Activated CD4-positive, alpha-beta T cell treated with anti-CD3 and anti-CD28 coated beads, Interleukin-2, amount 10 ng/mL, durations not matched to agents 7 days and 5 days (primary cell): ENCODE measurements at regions not wholly inside any gene's neighbourhood (a gene's known extent, or its start where the extent isn't known, plus 50 kb on each side); places are given as distances from the start of the nearest gene placed in this dataset.

Experiments
- CTCF ChIA-PET: fragments of 350-600 bp; sonication (Branson Sonifier 250); formaldehyde crosslinking; loops from one replicate; lab custom pipeline; 2021; ENCODE audit warnings: antibody characterized with exemption; lab: Charles Lee
- POLR2A ChIA-PET: fragments of 350-600 bp; sonication (Branson Sonifier 250); formaldehyde crosslinking; loops from one replicate; lab custom pipeline; 2021; ENCODE audit warnings: antibody characterized with exemption; lab: Charles Lee
- DNase-seq: peaks from one replicate; pipeline ENCODE4 v3.0.0-alpha.2; 2020
- H3K27ac Mint-ChIP-seq: one replicate; pipeline ENCODE4 v1.8.0; 2021; ENCODE audit warnings: mild to moderate bottlenecking, moderate library complexity, mixed read lengths
- H3K27me3 Mint-ChIP-seq: one replicate; pipeline ENCODE4 v1.8.0; 2021; ENCODE audit warnings: mixed read lengths
- H3K36me3 Mint-ChIP-seq: one replicate; pipeline ENCODE4 v1.8.0; 2021; ENCODE audit warnings: low read depth, mixed read lengths
- H3K4me1 Mint-ChIP-seq: one replicate; pipeline ENCODE4 v1.8.0; 2021; ENCODE audit warnings: mixed read lengths
- H3K4me3 Mint-ChIP-seq: one replicate; pipeline ENCODE4 v1.8.0; 2021; ENCODE audit warnings: mild to moderate bottlenecking, moderate library complexity, mixed read lengths
- H3K9me3 Mint-ChIP-seq: one replicate; pipeline ENCODE4 v1.8.0; 2021; ENCODE audit warnings: mixed read lengths

DNA sequence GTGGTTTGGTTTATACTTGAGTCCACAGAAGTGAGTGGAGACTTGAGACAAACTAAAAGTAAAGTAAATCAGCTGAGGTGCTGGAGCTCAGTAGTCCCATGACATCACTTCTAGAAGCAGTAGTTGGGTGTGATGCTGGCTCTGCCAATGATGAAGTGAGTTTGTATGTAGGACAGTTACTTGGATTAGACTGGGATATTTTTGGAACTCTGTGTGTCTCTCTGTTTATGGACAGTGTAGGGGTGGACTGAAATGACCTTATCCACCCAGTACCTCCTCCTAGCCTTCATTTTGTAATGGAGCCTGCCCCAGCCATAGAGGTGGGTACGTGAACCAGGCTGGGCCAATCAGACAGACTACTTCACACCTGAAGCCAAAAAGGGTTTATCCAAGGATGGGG is 52.2 kb downstream of the POLR1D start:
- ChIA-PET POLR2A (no interaction called here), CTCF (interaction anchor here (1.6 kb wide), 1 partner anchor 148 kb away, joined by 3 read pairs; no protein-coding TSS in a partner anchor)
- Mint-ChIP-seq H3K27me3 (no peaks in the 10 kb centered on the region), H3K4me3 (no peak overlapping the region), H3K36me3 (no peaks in the 10 kb centered on the region), H3K27ac (no peak overlapping the region), H3K9me3 (no peaks in the 10 kb centered on the region), H3K4me1 (no peaks in the 10 kb centered on the region)
- DNase-seq: no peak

- Mint-ChIP-seq H3K27me3 (peaks cover 23% of the 10 kb centered on the region), H3K9me3 (no peaks in the 10 kb centered on the region), H3K4me3 (no peak overlapping the region), H3K4me1 (no peaks in the 10 kb centered on the region), H3K27ac (no peak overlapping the region), H3K36me3 (no peaks in the 10 kb centered on the region)
- CTCF ChIA-PET: no interaction called here
- POLR2A ChIA-PET: no interaction called here
- no peak for DNase-seq
Observed at GRCh38 chr13:27678306-27679040, 56.8 kb downstream of the POLR1D start.

DNA sequence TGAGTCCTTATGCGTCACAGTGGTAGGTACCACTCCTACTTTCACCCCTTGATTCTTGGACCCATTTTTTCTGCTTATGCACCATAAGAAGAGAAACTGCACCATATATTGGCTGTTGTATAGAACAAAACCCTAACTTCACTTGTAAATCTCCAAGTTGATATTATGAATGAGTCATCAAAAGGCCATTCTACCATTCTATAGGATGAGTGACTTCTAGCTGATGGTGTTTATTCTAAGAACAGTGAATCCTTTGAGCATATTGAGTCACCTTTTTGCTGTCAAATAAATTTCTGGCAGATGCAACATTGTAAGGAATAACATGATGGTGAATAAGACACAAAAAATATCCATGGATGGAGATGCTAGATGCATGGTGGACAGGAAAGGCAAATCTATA is 57.7 kb downstream of the POLR1D start:
- Mint-ChIP-seq H3K27ac (no peak overlapping the region), H3K27me3 (peaks cover 26% of the 10 kb centered on the region), H3K9me3 (no peaks in the 10 kb centered on the region), H3K36me3 (no peaks in the 10 kb centered on the region), H3K4me3 (no peak overlapping the region), H3K4me1 (no peaks in the 10 kb centered on the region)
- DNase-seq: no peak
- CTCF ChIA-PET: no interaction called here
- POLR2A ChIA-PET: no interaction called here

DNA sequence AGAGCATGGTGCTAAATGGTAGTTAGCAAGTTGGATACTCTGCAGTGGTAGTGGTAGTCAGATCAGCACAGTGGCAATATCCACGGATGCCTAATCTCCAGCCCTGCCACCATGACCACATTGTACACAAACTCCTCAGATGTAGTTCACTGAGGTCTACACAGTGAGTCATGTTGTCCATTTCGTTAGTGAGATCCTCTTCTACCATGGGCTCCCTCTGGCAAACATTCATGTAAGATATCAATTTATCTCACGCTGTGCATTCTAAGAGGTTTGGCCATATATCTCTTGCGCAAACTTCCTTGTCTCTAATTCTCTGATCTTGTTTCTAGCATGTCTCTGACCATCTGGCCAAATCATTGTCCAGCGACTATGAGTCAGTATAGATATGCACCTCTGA is 58.2 kb downstream of the POLR1D start:
- peaks cover 26% of the 10 kb centered on the region for H3K27me3 Mint-ChIP-seq
- CTCF ChIA-PET: no interaction called here
- no peak overlapping the region for H3K27ac Mint-ChIP-seq
- no peaks in the 10 kb centered on the region for H3K9me3 Mint-ChIP-seq
- POLR2A ChIA-PET: no interaction called here
- no peaks in the 10 kb centered on the region for H3K4me1 Mint-ChIP-seq
- no peak overlapping the region for H3K4me3 Mint-ChIP-seq
- no peaks in the 10 kb centered on the region for H3K36me3 Mint-ChIP-seq
- no peak for DNase-seq

DNA sequence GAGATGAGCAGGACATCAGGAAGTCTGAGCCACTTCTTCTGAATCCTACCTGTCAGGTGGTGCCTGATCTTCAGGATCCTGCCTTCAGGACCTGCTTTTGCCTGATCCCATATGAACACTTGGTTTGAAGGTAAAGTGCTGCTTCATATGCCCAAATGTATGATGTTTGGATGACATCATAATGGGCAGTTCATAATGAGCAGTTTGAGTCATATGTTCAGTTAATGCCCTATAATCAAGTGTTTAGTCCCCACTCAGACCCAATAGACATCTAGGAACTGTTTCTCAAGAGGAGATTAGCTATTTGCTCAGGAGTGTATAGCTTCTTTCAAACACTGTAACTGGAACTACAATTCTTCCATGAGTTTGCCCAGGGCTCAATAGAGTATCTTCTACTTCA is 58.8 kb downstream of the POLR1D start:
- Mint-ChIP-seq H3K9me3 (no peaks in the 10 kb centered on the region), H3K4me3 (no peak overlapping the region), H3K27ac (no peak overlapping the region), H3K36me3 (no peaks in the 10 kb centered on the region), H3K4me1 (no peaks in the 10 kb centered on the region), H3K27me3 (peaks cover 28% of the 10 kb centered on the region)
- POLR2A ChIA-PET: no interaction called here
- DNase-seq: no peak
- CTCF ChIA-PET: interaction anchor here (0.6 to 1.8 kb wide), 2 partner anchors 9 to 1533 kb away, joined by 3 read pairs; no protein-coding TSS in a partner anchor

DNA sequence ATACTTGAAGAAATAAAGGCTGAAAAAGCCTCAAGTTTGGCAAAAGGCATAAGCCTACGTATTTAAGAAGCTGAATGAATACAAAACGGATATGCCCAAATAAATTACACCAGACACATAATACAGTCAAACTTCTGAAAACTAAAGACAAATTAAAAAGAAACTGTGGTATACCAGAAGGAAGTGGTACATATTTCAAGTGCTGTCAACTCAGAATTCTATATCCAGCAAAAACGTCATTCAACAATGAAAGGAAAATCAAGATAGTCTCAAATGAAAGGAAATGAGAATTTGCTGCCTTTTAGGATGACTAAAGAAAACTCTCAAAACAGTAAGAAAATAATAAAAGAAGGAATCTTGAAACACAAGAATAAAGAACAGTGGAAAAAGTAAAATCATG is 69.5 kb downstream of the POLR1D start:
- H3K27me3 Mint-ChIP-seq: peaks cover 25% of the 10 kb centered on the region
- no peak overlapping the region for H3K27ac Mint-ChIP-seq
- CTCF ChIA-PET: no interaction called here
- no peaks in the 10 kb centered on the region for H3K36me3 Mint-ChIP-seq
- H3K4me3 Mint-ChIP-seq: no peak overlapping the region
- POLR2A ChIA-PET: no interaction called here
- DNase-seq: no peak
- H3K9me3 Mint-ChIP-seq: peaks cover 25% of the 10 kb centered on the region
- H3K4me1 Mint-ChIP-seq: no peaks in the 10 kb centered on the region

- H3K36me3 Mint-ChIP-seq: peaks cover 5% of the 10 kb centered on the region
- H3K27ac Mint-ChIP-seq: no peak overlapping the region
- no peak overlapping the region for H3K4me3 Mint-ChIP-seq
- DNase-seq: no peak
- H3K27me3 Mint-ChIP-seq: peaks cover 18% of the 10 kb centered on the region
- POLR2A ChIA-PET: no interaction called here
- peaks cover 13% of the 10 kb centered on the region for H3K4me1 Mint-ChIP-seq
- peaks cover 23% of the 10 kb centered on the region for H3K9me3 Mint-ChIP-seq
- CTCF ChIA-PET: no interaction called here
Observed at GRCh38 chr13:27696731-27697130, 75.0 kb downstream of the POLR1D start.

- H3K27ac Mint-ChIP-seq: no peak overlapping the region
- H3K4me1 Mint-ChIP-seq: peaks cover 21% of the 10 kb centered on the region
- peaks cover 16% of the 10 kb centered on the region for H3K27me3 Mint-ChIP-seq
- H3K4me3 Mint-ChIP-seq: no peak overlapping the region
- DNase-seq: no peak
- CTCF ChIA-PET: no interaction called here
- POLR2A ChIA-PET: no interaction called here
- H3K9me3 Mint-ChIP-seq: peaks cover 37% of the 10 kb centered on the region
- peaks cover 12% of the 10 kb centered on the region for H3K36me3 Mint-ChIP-seq
Observed at GRCh38 chr13:27699952-27700351, 78.3 kb downstream of the POLR1D start.

DNA sequence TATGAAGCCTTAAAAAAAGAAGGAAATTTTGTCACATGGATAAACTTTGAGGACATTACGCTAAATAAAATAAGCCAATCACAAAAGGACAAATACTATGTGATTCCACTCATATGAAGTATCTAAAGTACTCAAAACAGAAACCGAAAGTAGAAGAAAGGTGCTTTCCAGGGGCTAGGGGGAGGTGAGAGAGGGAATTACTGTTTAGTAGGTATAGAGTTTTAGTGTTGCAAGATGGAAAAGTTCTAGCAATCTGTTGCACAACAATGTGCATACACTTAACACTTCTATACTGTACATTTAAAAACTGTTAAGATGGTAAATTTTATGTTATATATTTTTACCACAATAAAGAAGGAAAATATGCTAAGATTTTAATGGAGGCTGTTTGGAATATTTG is 83.0 kb downstream of the POLR1D start:
- peaks cover 7% of the 10 kb centered on the region for H3K36me3 Mint-ChIP-seq
- H3K4me1 Mint-ChIP-seq: peaks cover 8% of the 10 kb centered on the region
- ChIA-PET POLR2A (no interaction called here), CTCF (no interaction called here)
- no peak overlapping the region for H3K27ac Mint-ChIP-seq
- peaks cover 23% of the 10 kb centered on the region for H3K27me3 Mint-ChIP-seq
- H3K4me3 Mint-ChIP-seq: no peak overlapping the region
- peak; percentile 16 for DNase-seq
- H3K9me3 Mint-ChIP-seq: peaks cover 34% of the 10 kb centered on the region

DNA sequence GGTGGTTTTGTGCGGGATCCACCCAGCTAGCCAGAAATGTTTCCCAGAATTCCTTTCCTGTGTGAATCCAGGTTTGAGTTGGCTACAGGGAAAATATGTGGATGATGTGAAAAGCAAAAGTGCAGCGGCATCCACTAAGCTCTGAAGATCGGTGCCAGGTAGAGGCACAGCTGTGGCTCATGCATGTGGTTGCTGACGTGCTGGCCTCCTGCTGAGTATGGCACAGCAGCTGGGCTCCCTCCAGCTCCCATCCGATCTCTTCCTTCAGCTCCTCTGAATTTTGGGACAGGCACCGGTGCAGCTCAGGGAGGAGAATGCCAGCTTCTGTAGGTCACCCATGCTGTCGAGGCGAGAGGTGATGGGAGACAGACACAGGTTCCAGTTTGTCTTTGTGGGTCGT is 84.0 kb upstream of the GSX1 start:
- peaks cover 19% of the 10 kb centered on the region for H3K9me3 Mint-ChIP-seq
- ChIA-PET CTCF (no interaction called here), POLR2A (no interaction called here)
- no peak overlapping the region for H3K27ac Mint-ChIP-seq
- peaks cover 8% of the 10 kb centered on the region for H3K4me1 Mint-ChIP-seq
- peaks cover 2% of the 10 kb centered on the region for H3K36me3 Mint-ChIP-seq
- no peak for DNase-seq
- H3K27me3 Mint-ChIP-seq: peaks cover 22% of the 10 kb centered on the region
- no peak overlapping the region for H3K4me3 Mint-ChIP-seq

DNA sequence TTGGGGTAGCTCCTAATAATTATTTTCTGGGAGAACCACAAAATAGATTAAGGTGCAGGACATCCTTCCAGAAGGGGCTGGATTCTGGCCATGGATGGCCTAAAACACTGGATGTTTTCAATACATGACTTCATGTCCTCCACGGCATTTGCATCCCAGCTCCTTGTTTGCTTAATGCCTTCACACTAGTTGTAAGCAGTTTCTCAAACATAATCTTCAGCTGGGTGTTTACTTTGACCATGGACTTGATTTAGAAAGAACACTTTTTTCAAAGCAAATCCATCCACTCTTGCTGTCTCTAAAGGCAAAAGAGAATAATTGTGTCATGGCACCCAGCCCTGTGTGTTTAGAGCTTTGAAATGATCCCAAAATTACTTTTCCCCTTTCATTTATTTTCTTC is 82.5 kb upstream of the GSX1 start:
- peaks cover 17% of the 10 kb centered on the region for H3K27me3 Mint-ChIP-seq
- ChIA-PET POLR2A (no interaction called here), CTCF (interaction anchor here (1.1 kb wide), 1 partner anchor 119 kb away, joined by 3 read pairs; no protein-coding TSS in a partner anchor)
- no peaks in the 10 kb centered on the region for H3K36me3 Mint-ChIP-seq
- H3K9me3 Mint-ChIP-seq: peaks cover 8% of the 10 kb centered on the region
- peaks cover under 1% of the 10 kb centered on the region for H3K4me1 Mint-ChIP-seq
- H3K4me3 Mint-ChIP-seq: no peak overlapping the region
- no peak for DNase-seq
- H3K27ac Mint-ChIP-seq: no peak overlapping the region

- CTCF ChIA-PET: interaction anchor here (0.5 kb wide), 1 partner anchor 138 kb away, joined by 3 read pairs; no protein-coding TSS in a partner anchor
- H3K9me3 Mint-ChIP-seq: no peaks in the 10 kb centered on the region
- DNase-seq: no peak
- no peak overlapping the region for H3K27ac Mint-ChIP-seq
- no peak overlapping the region for H3K4me3 Mint-ChIP-seq
- no peaks in the 10 kb centered on the region for H3K4me1 Mint-ChIP-seq
- POLR2A ChIA-PET: no interaction called here
- no peaks in the 10 kb centered on the region for H3K36me3 Mint-ChIP-seq
- H3K27me3 Mint-ChIP-seq: peaks cover 10% of the 10 kb centered on the region
Observed at GRCh38 chr13:27712421-27712820, 79.9 kb upstream of the GSX1 start.

- no peak overlapping the region for H3K27ac Mint-ChIP-seq
- peaks cover 4% of the 10 kb centered on the region for H3K27me3 Mint-ChIP-seq
- CTCF ChIA-PET: no interaction called here
- no peak overlapping the region for H3K4me3 Mint-ChIP-seq
- no peak for DNase-seq
- no peaks in the 10 kb centered on the region for H3K9me3 Mint-ChIP-seq
- H3K4me1 Mint-ChIP-seq: no peaks in the 10 kb centered on the region
- H3K36me3 Mint-ChIP-seq: no peaks in the 10 kb centered on the region
- POLR2A ChIA-PET: no interaction called here
Observed at GRCh38 chr13:27713767-27714166, 78.5 kb upstream of the GSX1 start.

- DNase-seq: no peak
- Mint-ChIP-seq H3K4me1 (no peaks in the 10 kb centered on the region), H3K27ac (no peak overlapping the region), H3K9me3 (no peaks in the 10 kb centered on the region), H3K36me3 (no peaks in the 10 kb centered on the region), H3K27me3 (no peaks in the 10 kb centered on the region), H3K4me3 (no peak overlapping the region)
- ChIA-PET POLR2A (no interaction called here), CTCF (no interaction called here)
Observed at GRCh38 chr13:27721681-27722080, 70.6 kb upstream of the GSX1 start.
